ENCODE measurements at regions not wholly inside any gene's neighbourhood (a gene's known extent, or its start where the extent isn't known, plus 50 kb on each side); places are given as distances from the start of the nearest gene placed in this dataset.

DNA sequence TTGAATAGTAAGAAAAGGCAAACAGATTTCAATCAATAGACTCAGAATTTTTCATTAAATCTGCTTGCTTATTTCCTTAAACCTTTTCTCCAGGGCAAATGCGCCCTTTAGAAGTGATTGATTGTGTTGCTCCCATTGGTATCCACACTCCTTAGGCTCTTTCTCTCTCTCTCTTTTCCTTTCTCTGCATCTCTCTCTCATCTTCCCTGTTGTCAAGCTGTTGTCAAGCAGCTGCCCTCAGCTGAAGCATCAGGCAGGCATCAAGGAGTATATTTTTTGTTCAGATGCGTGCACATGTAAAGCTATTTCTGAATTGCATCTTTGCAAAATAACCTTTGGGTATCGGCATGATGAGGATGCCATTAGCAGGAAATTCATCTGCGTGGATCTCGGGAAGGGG, 107.2 kb upstream of the PLET1 start:
- H3K9me3 ChIP-seq (ENCODE audit: control insufficient read depth, low read length) = no peaks in the 10 kb centered on the region
- no peak overlapping the region for H3K27ac ChIP-seq
- H3K79me2 ChIP-seq = no peaks in the 10 kb centered on the region
- H3K4me1 ChIP-seq = no peaks in the 10 kb centered on the region
- no peaks in the 10 kb centered on the region for H3K27me3 ChIP-seq (ENCODE audit: control insufficient read depth, insufficient read depth, low read length)
- H2AFZ ChIP-seq = no peak overlapping the region
- TF ChIP-seq, protein P1, sequence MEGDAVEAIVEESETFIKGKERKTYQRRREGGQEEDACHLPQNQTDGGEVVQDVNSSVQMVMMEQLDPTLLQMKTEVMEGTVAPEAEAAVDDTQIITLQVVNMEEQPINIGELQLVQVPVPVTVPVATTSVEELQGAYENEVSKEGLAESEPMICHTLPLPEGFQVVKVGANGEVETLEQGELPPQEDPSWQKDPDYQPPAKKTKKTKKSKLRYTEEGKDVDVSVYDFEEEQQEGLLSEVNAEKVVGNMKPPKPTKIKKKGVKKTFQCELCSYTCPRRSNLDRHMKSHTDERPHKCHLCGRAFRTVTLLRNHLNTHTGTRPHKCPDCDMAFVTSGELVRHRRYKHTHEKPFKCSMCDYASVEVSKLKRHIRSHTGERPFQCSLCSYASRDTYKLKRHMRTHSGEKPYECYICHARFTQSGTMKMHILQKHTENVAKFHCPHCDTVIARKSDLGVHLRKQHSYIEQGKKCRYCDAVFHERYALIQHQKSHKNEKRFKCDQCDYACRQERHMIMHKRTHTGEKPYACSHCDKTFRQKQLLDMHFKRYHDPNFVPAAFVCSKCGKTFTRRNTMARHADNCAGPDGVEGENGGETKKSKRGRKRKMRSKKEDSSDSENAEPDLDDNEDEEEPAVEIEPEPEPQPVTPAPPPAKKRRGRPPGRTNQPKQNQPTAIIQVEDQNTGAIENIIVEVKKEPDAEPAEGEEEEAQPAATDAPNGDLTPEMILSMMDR (IDR thresholded peaks at IDR 0.05) = no peak
- no peak overlapping the region for H3K4me2 ChIP-seq (ENCODE audit: low read length)
- H3K4me3 ChIP-seq (ENCODE audit: low read depth, low read length) = no peak overlapping the region
- no peak overlapping the region for H3K9ac ChIP-seq
- no peaks in the 10 kb centered on the region for H3K36me3 ChIP-seq (ENCODE audit: control insufficient read depth, insufficient read depth, low read length)

DNA sequence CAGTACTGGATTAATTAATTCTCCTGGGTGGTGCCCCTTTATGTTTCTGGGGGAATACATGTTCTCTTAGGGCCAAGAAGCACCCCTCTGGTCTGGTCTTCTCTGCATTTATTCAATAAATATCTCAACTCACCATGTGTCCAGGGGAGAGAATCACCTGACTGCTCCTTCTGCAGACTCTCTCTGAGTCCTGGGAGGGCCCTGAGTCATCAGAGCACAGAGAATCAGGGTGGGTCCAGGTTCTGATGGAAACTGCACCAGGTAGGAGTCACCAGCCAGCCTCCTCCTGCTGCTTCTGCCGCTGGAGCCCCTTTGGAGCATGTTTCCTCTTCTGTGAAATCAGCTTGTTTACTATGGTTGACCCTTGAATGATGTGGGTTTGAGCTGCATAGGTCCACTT, 107.7 kb upstream of the PLET1 start:
- H3K27ac ChIP-seq = no peak overlapping the region
- no peaks in the 10 kb centered on the region for H3K4me1 ChIP-seq
- no peaks in the 10 kb centered on the region for H3K36me3 ChIP-seq (ENCODE audit: control insufficient read depth, insufficient read depth, low read length)
- no peak overlapping the region for H3K4me3 ChIP-seq (ENCODE audit: low read depth, low read length)
- no peaks in the 10 kb centered on the region for H3K79me2 ChIP-seq
- no peaks in the 10 kb centered on the region for H3K9me3 ChIP-seq (ENCODE audit: control insufficient read depth, low read length)
- no peak overlapping the region for H3K4me2 ChIP-seq (ENCODE audit: low read length)
- no peak overlapping the region for H2AFZ ChIP-seq
- no peak overlapping the region for H3K9ac ChIP-seq
- TF ChIP-seq, protein P1 (IDR thresholded peaks at IDR 0.05) = no peak
- H3K27me3 ChIP-seq (ENCODE audit: control insufficient read depth, insufficient read depth, low read length) = no peaks in the 10 kb centered on the region

DNA sequence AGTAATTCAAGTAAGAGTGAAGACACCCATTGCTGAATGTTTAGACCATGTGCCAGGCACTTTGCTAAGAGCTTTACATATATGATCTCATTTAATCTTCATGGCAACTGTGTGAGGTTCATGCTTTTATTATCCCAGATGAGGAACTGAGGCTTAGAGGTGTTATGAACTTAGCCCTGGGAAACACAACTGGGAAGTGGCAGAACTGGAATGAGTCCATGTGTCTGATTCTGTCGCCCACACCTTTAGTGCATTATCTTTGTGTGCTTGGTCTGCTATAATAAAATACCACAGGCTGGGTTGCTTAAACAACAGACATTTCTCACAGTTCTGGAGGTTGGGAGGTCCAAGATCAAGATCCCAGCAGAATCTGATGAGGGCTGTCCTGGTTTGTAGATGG, 108.7 kb upstream of the PLET1 start:
- Histone ChIP-seq H3K4me1 (no peaks in the 10 kb centered on the region), H3K36me3 (ENCODE audit: control insufficient read depth, insufficient read depth, low read length) (no peaks in the 10 kb centered on the region), H2AFZ (no peak overlapping the region), H3K4me3 (ENCODE audit: low read depth, low read length) (no peak overlapping the region), H3K79me2 (no peaks in the 10 kb centered on the region), H3K9me3 (ENCODE audit: control insufficient read depth, low read length) (no peaks in the 10 kb centered on the region), H3K27me3 (ENCODE audit: control insufficient read depth, insufficient read depth, low read length) (no peaks in the 10 kb centered on the region), H3K9ac (no peak overlapping the region), H3K27ac (no peak overlapping the region), H3K4me2 (ENCODE audit: low read length) (no peak overlapping the region)
- TF ChIP-seq, protein P1 (IDR thresholded peaks at IDR 0.05) = no peak

DNA sequence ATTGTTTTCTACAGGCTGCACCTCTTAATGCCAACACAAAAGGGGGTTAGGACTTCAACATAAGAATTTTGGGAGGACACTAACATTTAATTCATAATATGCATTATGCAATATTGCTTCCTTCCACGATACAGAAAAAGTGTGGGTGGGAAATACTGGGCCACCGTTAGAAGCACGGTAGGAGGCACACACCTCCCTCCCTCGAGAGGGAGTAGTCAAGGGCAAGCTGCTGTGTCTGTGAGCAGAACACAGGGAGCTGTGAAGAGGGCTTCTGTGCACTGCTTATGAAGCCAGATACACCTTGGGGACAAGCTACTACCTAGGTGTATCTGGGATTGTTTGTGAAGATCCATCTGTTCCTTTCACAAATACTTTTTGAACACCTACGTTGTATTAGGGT, 109.3 kb upstream of the PLET1 start:
- Histone ChIP-seq H3K9me3 (ENCODE audit: control insufficient read depth, low read length) (no peaks in the 10 kb centered on the region), H3K4me1 (no peaks in the 10 kb centered on the region), H3K27me3 (ENCODE audit: control insufficient read depth, insufficient read depth, low read length) (no peaks in the 10 kb centered on the region), H3K4me3 (ENCODE audit: low read depth, low read length) (no peak overlapping the region), H3K27ac (no peak overlapping the region), H3K79me2 (no peaks in the 10 kb centered on the region), H3K9ac (no peak overlapping the region), H3K36me3 (ENCODE audit: control insufficient read depth, insufficient read depth, low read length) (no peaks in the 10 kb centered on the region), H2AFZ (no peak overlapping the region), H3K4me2 (ENCODE audit: low read length) (no peak overlapping the region)
- TF ChIP-seq, protein P1 (IDR thresholded peaks at IDR 0.05) = no peak

DNA sequence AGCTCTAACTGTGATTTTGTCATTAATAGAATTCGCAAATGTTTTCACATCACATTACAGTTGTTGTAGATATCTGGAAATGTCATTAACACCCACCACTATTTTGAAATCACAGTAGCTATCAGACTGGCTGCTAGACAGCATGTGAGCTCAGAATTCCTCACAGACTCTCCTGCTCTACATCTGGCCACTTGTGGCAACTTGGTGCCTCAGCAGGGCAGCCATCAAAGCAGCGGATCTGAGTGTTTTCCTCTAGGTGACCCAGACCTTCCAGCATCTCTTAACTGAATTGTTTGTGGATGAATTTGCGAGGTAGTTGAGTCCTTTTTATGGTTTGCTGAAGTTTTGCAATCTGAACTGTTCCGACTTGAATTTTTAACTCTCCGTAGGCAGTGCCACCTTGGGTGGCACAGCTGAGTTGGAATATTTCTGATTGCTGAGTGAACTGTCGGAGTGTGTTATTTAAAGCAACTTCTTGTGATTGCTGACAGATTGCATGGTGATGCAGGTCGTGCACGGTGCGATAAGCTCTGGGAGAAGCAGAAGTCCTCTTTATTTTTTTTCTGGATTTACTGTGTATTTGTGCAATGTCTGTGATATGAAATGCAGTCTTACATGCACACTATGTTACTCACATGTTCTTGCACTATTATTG, 114.0 kb upstream of the PLET1 start:
- Histone ChIP-seq H3K27me3 (ENCODE audit: control insufficient read depth, insufficient read depth, low read length) (no peaks in the 10 kb centered on the region), H2AFZ (no peak overlapping the region), H3K4me2 (ENCODE audit: low read length) (no peak overlapping the region), H3K36me3 (ENCODE audit: control insufficient read depth, insufficient read depth, low read length) (no peaks in the 10 kb centered on the region), H3K4me1 (no peaks in the 10 kb centered on the region), H3K4me3 (ENCODE audit: low read depth, low read length) (no peak overlapping the region), H3K9me3 (ENCODE audit: control insufficient read depth, low read length) (no peaks in the 10 kb centered on the region), H3K79me2 (no peaks in the 10 kb centered on the region), H3K27ac (no peak overlapping the region), H3K9ac (no peak overlapping the region)
- TF ChIP-seq, protein P1 (IDR thresholded peaks at IDR 0.05) = no peak
